ENCODE measurements at regions not wholly inside any gene's neighbourhood (a gene's known extent, or its start where the extent isn't known, plus 50 kb on each side); places are given as distances from the start of the nearest gene placed in this dataset.

DNA sequence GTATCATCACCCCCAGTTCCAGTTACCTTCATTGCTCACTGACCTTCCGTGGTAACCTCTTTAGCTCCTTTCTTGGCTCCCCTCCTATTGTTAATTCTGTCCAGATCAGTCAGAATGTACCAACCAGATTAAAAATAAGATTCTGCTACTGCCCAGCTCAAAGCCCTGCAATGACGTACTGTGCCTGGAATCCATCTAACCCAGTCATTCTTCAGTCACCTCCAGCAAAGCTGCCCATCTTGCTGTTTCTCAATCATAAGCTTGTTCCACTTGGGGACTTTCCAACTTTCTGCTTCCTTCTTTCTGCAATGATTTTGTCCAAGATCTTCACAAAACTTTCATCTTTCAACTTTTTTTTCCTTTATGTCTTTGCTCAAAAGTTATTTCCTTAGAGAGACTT lies 512.0 kb upstream of the ZNF385D start:
- Histone ChIP-seq H3K4me3 (ENCODE audit: low read depth, low read length) (no peak overlapping the region), H3K27me3 (replicated peaks; ENCODE audit: control insufficient read depth, insufficient read depth, low read length) (no peaks in the 10 kb centered on the region), H3K36me3 (ENCODE audit: control insufficient read depth, insufficient read depth, low read length) (no peaks in the 10 kb centered on the region), H3K4me1 (no peaks in the 10 kb centered on the region), H3K9me3 (no peaks in the 10 kb centered on the region)
- Mint-ChIP-seq H3K27me3 (ENCODE audit: insufficient read depth, unreplicated experiment) (peaks cover 10% of the 10 kb centered on the region), H3K9me3 (ENCODE audit: unreplicated experiment) (no peaks in the 10 kb centered on the region), H3K36me3 (ENCODE audit: insufficient read depth, unreplicated experiment) (no peaks in the 10 kb centered on the region), H3K4me1 (ENCODE audit: low read depth, unreplicated experiment) (no peaks in the 10 kb centered on the region), H3K4me3 (ENCODE audit: unreplicated experiment) (no peak overlapping the region), H3K27ac (ENCODE audit: unreplicated experiment) (no peak overlapping the region)
- DNase-seq, result no peak
- TF ChIP-seq, protein P1, sequence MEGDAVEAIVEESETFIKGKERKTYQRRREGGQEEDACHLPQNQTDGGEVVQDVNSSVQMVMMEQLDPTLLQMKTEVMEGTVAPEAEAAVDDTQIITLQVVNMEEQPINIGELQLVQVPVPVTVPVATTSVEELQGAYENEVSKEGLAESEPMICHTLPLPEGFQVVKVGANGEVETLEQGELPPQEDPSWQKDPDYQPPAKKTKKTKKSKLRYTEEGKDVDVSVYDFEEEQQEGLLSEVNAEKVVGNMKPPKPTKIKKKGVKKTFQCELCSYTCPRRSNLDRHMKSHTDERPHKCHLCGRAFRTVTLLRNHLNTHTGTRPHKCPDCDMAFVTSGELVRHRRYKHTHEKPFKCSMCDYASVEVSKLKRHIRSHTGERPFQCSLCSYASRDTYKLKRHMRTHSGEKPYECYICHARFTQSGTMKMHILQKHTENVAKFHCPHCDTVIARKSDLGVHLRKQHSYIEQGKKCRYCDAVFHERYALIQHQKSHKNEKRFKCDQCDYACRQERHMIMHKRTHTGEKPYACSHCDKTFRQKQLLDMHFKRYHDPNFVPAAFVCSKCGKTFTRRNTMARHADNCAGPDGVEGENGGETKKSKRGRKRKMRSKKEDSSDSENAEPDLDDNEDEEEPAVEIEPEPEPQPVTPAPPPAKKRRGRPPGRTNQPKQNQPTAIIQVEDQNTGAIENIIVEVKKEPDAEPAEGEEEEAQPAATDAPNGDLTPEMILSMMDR (IDR thresholded peaks at IDR 0.05; ENCODE audit: insufficient read depth in 1 of 2, low read depth in 1 of 2, low read length in 1 of 2, severe bottlenecking in 1 of 2, unreplicated experiment in 1 of 2), result no peak
- CTCF ChIA-PET, result no interaction called here
- BruUV-seq (replicated peaks), result no TSS peak
- intact Hi-C loops (cut with micrococcal nuclease; ENCODE audit: unreplicated experiment), result no loop called here
- POLR2A ChIA-PET, result no interaction called here

DNA sequence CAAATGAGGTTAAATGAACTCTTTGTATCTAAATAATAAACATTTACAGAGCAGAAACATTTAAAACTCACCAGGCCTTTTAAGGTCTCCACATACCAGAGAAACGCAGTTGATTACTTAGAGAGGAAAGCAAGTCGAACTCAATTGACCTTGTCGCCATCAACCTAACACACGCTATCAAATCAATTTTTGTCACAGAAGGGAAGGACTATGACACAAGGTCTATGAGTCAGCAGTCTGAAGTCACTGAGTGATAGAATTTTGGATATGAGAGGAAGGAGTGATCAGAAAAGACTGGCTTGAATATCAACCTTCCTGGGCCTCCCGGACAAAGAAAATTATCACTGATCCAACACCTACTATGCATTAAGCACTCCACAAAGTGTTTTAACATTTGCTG lies 514.4 kb upstream of the ZNF385D start:
- Mint-ChIP-seq H3K4me1 (ENCODE audit: low read depth, unreplicated experiment) (no peaks in the 10 kb centered on the region), H3K4me3 (ENCODE audit: unreplicated experiment) (no peak overlapping the region), H3K9me3 (ENCODE audit: unreplicated experiment) (no peaks in the 10 kb centered on the region), H3K27me3 (ENCODE audit: insufficient read depth, unreplicated experiment) (peaks cover 10% of the 10 kb centered on the region), H3K36me3 (ENCODE audit: insufficient read depth, unreplicated experiment) (no peaks in the 10 kb centered on the region), H3K27ac (ENCODE audit: unreplicated experiment) (no peak overlapping the region)
- no peak overlapping the region for H3K4me3 ChIP-seq (ENCODE audit: low read depth, low read length)
- intact Hi-C loops (cut with micrococcal nuclease; ENCODE audit: unreplicated experiment), result no loop called here
- TF ChIP-seq, protein P1 (IDR thresholded peaks at IDR 0.05; ENCODE audit: insufficient read depth in 1 of 2, low read depth in 1 of 2, low read length in 1 of 2, severe bottlenecking in 1 of 2, unreplicated experiment in 1 of 2), result no peak
- BruUV-seq (replicated peaks), result no TSS peak
- ChIA-PET POLR2A (no interaction called here), CTCF (no interaction called here)
- no peaks in the 10 kb centered on the region for H3K27me3 ChIP-seq (replicated peaks; ENCODE audit: control insufficient read depth, insufficient read depth, low read length)
- H3K4me1 ChIP-seq, result no peaks in the 10 kb centered on the region
- DNase-seq, result no peak
- H3K9me3 ChIP-seq, result no peaks in the 10 kb centered on the region
- H3K36me3 ChIP-seq (ENCODE audit: control insufficient read depth, insufficient read depth, low read length), result no peaks in the 10 kb centered on the region

DNA sequence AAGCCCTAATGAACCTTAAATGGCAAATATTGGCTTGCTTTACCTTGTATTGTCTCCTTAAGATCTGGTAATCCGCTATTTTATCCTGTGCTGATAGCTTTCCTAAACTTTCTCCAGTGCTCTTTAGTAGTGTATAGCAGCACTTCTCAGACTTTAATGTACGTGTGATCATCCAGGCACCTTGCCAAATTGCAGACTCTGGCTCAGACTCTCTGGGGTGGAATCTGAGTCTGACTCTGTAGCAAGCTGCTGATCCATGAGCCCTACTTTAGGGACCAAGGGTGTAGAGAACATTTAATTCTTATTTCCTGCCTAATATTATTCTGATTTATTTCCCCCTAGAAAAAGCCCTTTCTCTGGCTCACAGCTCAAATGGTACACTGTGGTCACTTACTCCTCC lies 518.8 kb upstream of the ZNF385D start:
- no peaks in the 10 kb centered on the region for H3K36me3 Mint-ChIP-seq (ENCODE audit: insufficient read depth, unreplicated experiment)
- DNase-seq, result no peak
- TF ChIP-seq, protein P1 (IDR thresholded peaks at IDR 0.05; ENCODE audit: insufficient read depth in 1 of 2, low read depth in 1 of 2, low read length in 1 of 2, severe bottlenecking in 1 of 2, unreplicated experiment in 1 of 2), result no peak

More for the DNA sequence above, 518.8 kb upstream of the ZNF385D start:
- intact Hi-C loops (cut with micrococcal nuclease; ENCODE audit: unreplicated experiment), result no loop called here
- Histone ChIP-seq H3K4me1 (no peaks in the 10 kb centered on the region), H3K27me3 (replicated peaks; ENCODE audit: control insufficient read depth, insufficient read depth, low read length) (no peaks in the 10 kb centered on the region), H3K4me3 (ENCODE audit: low read depth, low read length) (no peak overlapping the region), H3K36me3 (ENCODE audit: control insufficient read depth, insufficient read depth, low read length) (no peaks in the 10 kb centered on the region), H3K9me3 (no peaks in the 10 kb centered on the region)
- H3K27ac Mint-ChIP-seq (ENCODE audit: unreplicated experiment), result no peak overlapping the region
- H3K4me1 Mint-ChIP-seq (ENCODE audit: low read depth, unreplicated experiment), result no peaks in the 10 kb centered on the region
- POLR2A ChIA-PET, result no interaction called here
- peaks cover 5% of the 10 kb centered on the region for H3K27me3 Mint-ChIP-seq (ENCODE audit: insufficient read depth, unreplicated experiment)
- CTCF ChIA-PET, result no interaction called here
- H3K4me3 Mint-ChIP-seq (ENCODE audit: unreplicated experiment), result no peak overlapping the region
- BruUV-seq (replicated peaks), result no TSS peak
- no peaks in the 10 kb centered on the region for H3K9me3 Mint-ChIP-seq (ENCODE audit: unreplicated experiment)

Data from Caco-2 (cell line).